ENCODE measurements at regions not wholly inside any gene's neighbourhood (a gene's known extent, or its start where the extent isn't known, plus 50 kb on each side); places are given as distances from the start of the nearest gene placed in this dataset.

DNA sequence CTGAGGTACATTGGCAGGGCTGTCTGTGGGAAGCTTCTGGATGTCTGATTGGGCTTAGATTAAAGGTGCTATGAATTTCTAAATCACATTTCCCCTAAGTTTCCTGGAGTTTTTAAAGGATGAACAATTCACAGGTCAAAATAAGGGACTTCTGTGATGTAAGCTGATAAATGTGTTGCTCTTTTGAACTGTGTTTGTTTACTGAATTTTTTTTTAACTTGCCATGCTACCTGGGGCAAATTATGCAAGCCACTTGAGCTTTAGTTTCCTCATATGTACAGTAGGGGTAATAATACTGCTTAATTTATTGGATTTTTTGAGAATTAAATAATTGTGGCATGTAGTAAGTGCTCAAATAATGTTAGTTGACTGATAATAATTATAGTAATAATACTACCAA lies 52.8 kb upstream of the CCDC91 start:
- no peaks in the 10 kb centered on the region for H3K9me3 ChIP-seq (ENCODE audit: severe bottlenecking)
- no peak overlapping the region for H3K27ac ChIP-seq
- no peak for DNase-seq
- TF ChIP-seq, protein P1, sequence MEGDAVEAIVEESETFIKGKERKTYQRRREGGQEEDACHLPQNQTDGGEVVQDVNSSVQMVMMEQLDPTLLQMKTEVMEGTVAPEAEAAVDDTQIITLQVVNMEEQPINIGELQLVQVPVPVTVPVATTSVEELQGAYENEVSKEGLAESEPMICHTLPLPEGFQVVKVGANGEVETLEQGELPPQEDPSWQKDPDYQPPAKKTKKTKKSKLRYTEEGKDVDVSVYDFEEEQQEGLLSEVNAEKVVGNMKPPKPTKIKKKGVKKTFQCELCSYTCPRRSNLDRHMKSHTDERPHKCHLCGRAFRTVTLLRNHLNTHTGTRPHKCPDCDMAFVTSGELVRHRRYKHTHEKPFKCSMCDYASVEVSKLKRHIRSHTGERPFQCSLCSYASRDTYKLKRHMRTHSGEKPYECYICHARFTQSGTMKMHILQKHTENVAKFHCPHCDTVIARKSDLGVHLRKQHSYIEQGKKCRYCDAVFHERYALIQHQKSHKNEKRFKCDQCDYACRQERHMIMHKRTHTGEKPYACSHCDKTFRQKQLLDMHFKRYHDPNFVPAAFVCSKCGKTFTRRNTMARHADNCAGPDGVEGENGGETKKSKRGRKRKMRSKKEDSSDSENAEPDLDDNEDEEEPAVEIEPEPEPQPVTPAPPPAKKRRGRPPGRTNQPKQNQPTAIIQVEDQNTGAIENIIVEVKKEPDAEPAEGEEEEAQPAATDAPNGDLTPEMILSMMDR (IDR thresholded peaks at IDR 0.05; ENCODE audit: low read depth, low read length): no peak
- H3K4me3 ChIP-seq (ENCODE audit: low read depth, low read length): no peak overlapping the region
- H3K27me3 ChIP-seq (ENCODE audit: insufficient read depth, low read depth, severe bottlenecking): no peaks in the 10 kb centered on the region
- no peaks in the 10 kb centered on the region for H3K36me3 ChIP-seq

DNA sequence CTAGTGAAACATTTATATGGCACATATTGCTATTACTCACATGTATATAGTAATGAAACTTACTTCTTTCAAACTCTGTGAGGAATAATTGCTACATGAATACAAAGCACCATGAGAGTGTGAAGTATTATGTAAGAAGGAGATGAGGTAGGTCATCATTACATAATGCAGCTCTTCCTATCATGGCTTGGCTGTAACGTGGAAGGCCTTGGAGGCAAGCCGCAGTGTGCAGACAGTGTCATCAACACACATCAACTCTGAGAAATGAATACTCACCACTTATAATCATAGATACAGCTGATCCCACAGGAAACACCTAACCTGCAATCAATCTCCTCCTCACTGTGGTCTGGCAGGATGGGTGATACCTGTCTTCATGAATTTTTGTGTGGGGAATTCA lies 49.9 kb upstream of the CCDC91 start:
- Histone ChIP-seq H3K36me3 (no peaks in the 10 kb centered on the region), H3K27ac (no peak overlapping the region), H3K27me3 (ENCODE audit: insufficient read depth, low read depth, severe bottlenecking) (no peaks in the 10 kb centered on the region), H3K9me3 (ENCODE audit: severe bottlenecking) (no peaks in the 10 kb centered on the region), H3K4me3 (ENCODE audit: low read depth, low read length) (no peak overlapping the region)
- no peak for DNase-seq
- TF ChIP-seq, protein P1 (IDR thresholded peaks at IDR 0.05; ENCODE audit: low read depth, low read length): no peak
